Cardiac muscle cell (in vitro differentiated cells and primary cell): ENCODE measurements at regions not wholly inside any gene's neighbourhood (a gene's known extent, or its start where the extent isn't known, plus 50 kb on each side); places are given as distances from the start of the nearest gene placed in this dataset.

Experiments
- DNase-seq, 2 donors: peaks; one replicate each; pipeline versions ENCODE4 v3.0.0 to v3.0.0-alpha.2; 2010 to 2017; ENCODE audit warnings: low read depth in 1 of 2, low spot score in 1 of 2
- H3K27ac ChIP-seq: fragments of 200-600 bp; sonication (generic); 2 replicates; pipeline ENCODE4 v1.5.1; 2016
- H3K27me3 ChIP-seq: fragments of 200-600 bp; sonication (generic); 2 replicates; pipeline ENCODE4 v1.6.0; 2016; ENCODE audit warnings: control low read depth
- H3K36me3 ChIP-seq: fragments of 200-600 bp; sonication (generic); 2 replicates; pipeline ENCODE4 v1.5.1; 2016; ENCODE audit warnings: control low read depth
- H3K4me1 ChIP-seq: fragments of 200-600 bp; sonication (generic); 2 replicates; pipeline ENCODE4 v1.8.1; 2017; ENCODE audit warnings: low read depth, mild to moderate bottlenecking, mixed run types
- H3K4me3 ChIP-seq: fragments of 200-600 bp; sonication (generic); 2 replicates; pipeline ENCODE4 v1.5.1; 2016; ENCODE audit warnings: mild to moderate bottlenecking
- H3K9me3 ChIP-seq: fragments of 200-600 bp; sonication (generic); 2 replicates; pipeline ENCODE4 v1.5.1; 2017; ENCODE audit warnings: low read depth, mild to moderate bottlenecking, control low read depth
- CTCF ChIP-seq: IDR thresholded peaks from 2 replicates; pipeline ENCODE4 v1.5.1; 2012; ENCODE audit warnings: low read depth, mild to moderate bottlenecking, low read length

- Histone ChIP-seq H3K4me1 (no peaks in the 10 kb centered on the region), H3K27me3 (no peaks in the 10 kb centered on the region), H3K4me3 (no peak overlapping the region), H3K36me3 (no peaks in the 10 kb centered on the region), H3K27ac (no peak overlapping the region), H3K9me3 (no peaks in the 10 kb centered on the region)
- no peak for TF ChIP-seq CTCF
- DNase-seq: no peak
Observed at GRCh38 chr7:12508554-12508953, 62.0 kb upstream of the SCIN start.

GRCh38 chr7:12517451-12517850 is 53.1 kb upstream of the SCIN start:
- no peak for TF ChIP-seq CTCF
- Histone ChIP-seq H3K9me3 (no peaks in the 10 kb centered on the region), H3K36me3 (no peaks in the 10 kb centered on the region), H3K4me1 (no peaks in the 10 kb centered on the region), H3K27ac (no peak overlapping the region), H3K27me3 (no peaks in the 10 kb centered on the region), H3K4me3 (no peak overlapping the region)
- DNase-seq: no peak

GRCh38 chr7:12518920-12519681 is 51.4 kb upstream of the SCIN start:
- Histone ChIP-seq H3K4me1 (no peaks in the 10 kb centered on the region), H3K4me3 (no peak overlapping the region), H3K36me3 (no peaks in the 10 kb centered on the region), H3K27me3 (no peaks in the 10 kb centered on the region), H3K27ac (no peak overlapping the region), H3K9me3 (no peaks in the 10 kb centered on the region)
- peak; percentile 21 to 25 for DNase-seq
- TF ChIP-seq CTCF: peak; percentile 57

GRCh38 chr7:12519682-12520009 is 50.9 kb upstream of the SCIN start:
- Histone ChIP-seq H3K27me3 (no peaks in the 10 kb centered on the region), H3K4me1 (no peaks in the 10 kb centered on the region), H3K4me3 (no peak overlapping the region), H3K27ac (no peak overlapping the region), H3K9me3 (no peaks in the 10 kb centered on the region), H3K36me3 (no peaks in the 10 kb centered on the region)
- no peak for DNase-seq
- no peak for TF ChIP-seq CTCF
